Brain microvascular endothelial cell (primary cell): ENCODE measurements at regions not wholly inside any gene's neighbourhood (a gene's known extent, or its start where the extent isn't known, plus 50 kb on each side); places are given as distances from the start of the nearest gene placed in this dataset.

Source experiments
- DNase-seq: peaks from one replicate; pipeline ENCODE4 v3.0.0-alpha.2; 2020
- H3K27ac ChIP-seq: fragments of 250-450 bp; sonication (Bioruptor Pico); 2 replicates; pipeline ENCODE4 v1.5.1; 2020; ENCODE audit warnings: mild to moderate bottlenecking, moderate library complexity
- H3K27me3 ChIP-seq: fragments of 250-450 bp; sonication (Bioruptor Pico); replicated peaks from 2 replicates; pipeline ENCODE4 v1.5.1; 2020; ENCODE audit warnings: mild to moderate bottlenecking
- H3K36me3 ChIP-seq: fragments of 250-450 bp; sonication (Bioruptor Pico); replicated peaks from 2 replicates; pipeline ENCODE4 v1.5.1; 2020; ENCODE audit warnings: mild to moderate bottlenecking
- H3K4me3 ChIP-seq: 2 replicates; pipeline ENCODE4 v1.5.1; 2011; ENCODE audit warnings: low read depth, mild to moderate bottlenecking, control low read depth, low read length, moderate library complexity
- CTCF ChIP-seq: IDR thresholded peaks from 2 replicates; pipeline ENCODE4 v1.5.1; 2011; ENCODE audit warnings: low read depth, mild to moderate bottlenecking, moderate library complexity, low read length, control low read depth, inconsistent platforms; ENCODE audit errors: missing control alignments
- in situ Hi-C: cut with HindIII; loops from 2 replicates; pipeline ENCODE4 v1.10.0; 2017; ENCODE audit warnings: low sequenced_read_pairs, low pct_ligation_motif_present

DNA sequence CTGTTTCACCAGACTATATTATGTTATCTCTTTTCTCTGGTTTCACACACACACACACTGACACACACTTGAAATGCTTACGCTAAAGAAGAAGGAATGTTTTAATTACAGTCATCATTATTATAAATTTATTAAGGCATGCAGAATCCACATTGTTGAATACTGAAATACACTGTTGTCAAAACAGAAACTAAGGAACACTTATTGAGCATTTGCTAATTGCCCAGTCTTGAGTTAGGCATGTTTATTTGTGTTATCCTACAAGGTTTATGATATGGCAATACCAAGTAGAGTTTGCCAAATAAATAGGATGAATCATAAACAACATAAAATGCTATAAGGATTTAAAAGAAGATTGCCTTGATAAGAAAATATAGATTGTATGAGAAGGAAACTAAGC is 917.0 kb upstream of the PIK3C3 start:
- DNase-seq = no peak
- no peak overlapping the region for H3K27ac ChIP-seq
- in situ Hi-C loops = no loop called here
- H3K36me3 ChIP-seq = no peaks in the 10 kb centered on the region
- TF ChIP-seq CTCF = no peak
- no peaks in the 10 kb centered on the region for H3K27me3 ChIP-seq
- H3K4me3 ChIP-seq = no peak overlapping the region

- DNase-seq = no peak
- TF ChIP-seq CTCF = no peak
- in situ Hi-C loops = no loop called here
- no peaks in the 10 kb centered on the region for H3K36me3 ChIP-seq
- H3K27ac ChIP-seq = no peak overlapping the region
- no peaks in the 10 kb centered on the region for H3K27me3 ChIP-seq
- H3K4me3 ChIP-seq = no peak overlapping the region
Measured at GRCh38 chr18:41036346-41036745, 918.7 kb upstream of the PIK3C3 start.

DNA sequence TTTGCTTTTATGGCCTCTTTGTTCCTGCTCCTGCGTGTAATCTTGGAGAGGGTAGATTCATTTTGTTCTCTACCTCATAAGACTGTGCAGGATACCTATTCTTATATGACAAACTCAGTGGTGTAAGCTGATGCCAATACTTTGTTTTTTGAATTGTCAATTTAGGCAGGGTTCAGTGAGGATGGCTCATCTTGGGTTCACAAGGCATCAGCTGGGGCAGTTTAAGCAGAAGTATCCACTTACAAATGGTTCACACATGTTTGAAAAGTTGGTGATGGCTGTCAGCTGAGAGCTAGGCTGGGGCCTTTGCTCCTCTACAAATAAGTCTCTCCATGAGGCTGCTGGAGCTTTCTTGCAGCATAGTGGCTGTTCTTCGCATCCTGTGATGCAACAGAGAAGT is 920.6 kb upstream of the PIK3C3 start:
- no peaks in the 10 kb centered on the region for H3K27me3 ChIP-seq
- in situ Hi-C loops = no loop called here
- no peaks in the 10 kb centered on the region for H3K36me3 ChIP-seq
- DNase-seq = no peak
- no peak overlapping the region for H3K27ac ChIP-seq
- TF ChIP-seq CTCF = no peak
- no peak overlapping the region for H3K4me3 ChIP-seq

DNA sequence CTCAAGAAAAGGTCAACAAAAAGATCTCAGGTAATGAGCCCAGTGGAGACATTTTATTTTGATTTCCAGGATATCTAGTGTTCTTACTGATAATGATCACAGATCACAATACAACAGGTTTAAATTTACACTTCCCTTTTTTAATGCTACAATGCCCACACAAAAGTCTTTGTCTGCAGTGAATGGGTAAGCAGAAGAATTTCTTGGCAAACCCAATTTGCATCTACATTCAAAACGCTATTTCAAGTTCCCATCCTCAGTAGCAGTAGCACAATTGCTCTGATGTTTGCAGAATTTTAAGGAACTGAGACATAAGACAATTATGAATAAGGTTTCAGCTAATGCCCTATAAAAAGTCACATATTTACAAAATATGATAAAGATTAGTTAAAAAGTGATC is 929.4 kb upstream of the PIK3C3 start:
- in situ Hi-C loops = no loop called here
- Histone ChIP-seq H3K27ac (no peak overlapping the region), H3K4me3 (no peak overlapping the region), H3K36me3 (no peaks in the 10 kb centered on the region), H3K27me3 (no peaks in the 10 kb centered on the region)
- TF ChIP-seq CTCF = no peak
- DNase-seq = no peak

DNA sequence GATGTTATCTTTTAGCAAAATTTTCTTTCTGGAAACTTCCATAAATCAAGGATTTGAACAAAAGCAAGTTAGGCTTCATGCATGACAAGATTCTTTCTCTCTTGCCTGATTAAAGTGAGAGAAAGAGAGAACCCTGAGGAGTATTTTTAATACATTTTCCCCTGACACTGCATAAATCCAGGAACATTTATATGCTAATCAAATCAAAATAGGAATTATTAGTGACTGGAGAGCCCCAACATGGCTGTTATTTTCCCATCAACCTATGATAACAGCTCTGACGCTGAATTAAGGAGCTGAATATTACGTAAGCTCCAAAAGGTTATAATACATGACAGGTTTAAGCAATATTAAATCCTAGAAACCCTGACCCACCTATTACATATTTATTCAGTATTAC is 930.2 kb upstream of the PIK3C3 start:
- no peak for TF ChIP-seq CTCF
- no peak for DNase-seq
- no peaks in the 10 kb centered on the region for H3K36me3 ChIP-seq
- no peaks in the 10 kb centered on the region for H3K27me3 ChIP-seq
- no peak overlapping the region for H3K27ac ChIP-seq
- in situ Hi-C loops = no loop called here
- H3K4me3 ChIP-seq = no peak overlapping the region

GRCh38 chr18:41022484-41022883 is 932.5 kb upstream of the PIK3C3 start:
- DNase-seq = no peak
- H3K36me3 ChIP-seq = no peaks in the 10 kb centered on the region
- in situ Hi-C loops = no loop called here
- no peak for TF ChIP-seq CTCF
- no peaks in the 10 kb centered on the region for H3K27me3 ChIP-seq
- no peak overlapping the region for H3K27ac ChIP-seq
- H3K4me3 ChIP-seq = no peak overlapping the region
